Prostate gland (tissue), 2 donors: ENCODE measurements at regions not wholly inside any gene's neighbourhood (a gene's known extent, or its start where the extent isn't known, plus 50 kb on each side); places are given as distances from the start of the nearest gene placed in this dataset.

Experiments used
- CTCF ChIP-seq, 4 experiments: fragments of 200-600 bp in 2 of 4; fragments of 450-650 bp in 2 of 4; sonication (generic) in 2 of 4; IDR thresholded peaks; 1 replicate in 3 of 4; 2 replicates in 1 of 4; pipeline ENCODE4 v1.5.1; 2016 to 2019; ENCODE audit warnings: antibody characterized with exemption in 4 of 4, mild to moderate bottlenecking in 2 of 4, moderate library complexity in 2 of 4
- POLR2AphosphoS5 ChIP-seq: sonication (generic); formaldehyde crosslinking; IDR thresholded peaks from one replicate; pipeline ENCODE4 v1.6.1; 2017; ENCODE audit warnings: antibody characterized with exemption

GRCh38 chr7:130985361-130985760 lies 251.4 kb upstream of the KLF14 start:
- TF ChIP-seq POLR2AphosphoS5 (no peak), CTCF (IDR thresholded peaks at IDR 0.05) (no peak)
